ENCODE measurements at regions not wholly inside any gene's neighbourhood (a gene's known extent, or its start where the extent isn't known, plus 50 kb on each side); places are given as distances from the start of the nearest gene placed in this dataset.

DNA sequence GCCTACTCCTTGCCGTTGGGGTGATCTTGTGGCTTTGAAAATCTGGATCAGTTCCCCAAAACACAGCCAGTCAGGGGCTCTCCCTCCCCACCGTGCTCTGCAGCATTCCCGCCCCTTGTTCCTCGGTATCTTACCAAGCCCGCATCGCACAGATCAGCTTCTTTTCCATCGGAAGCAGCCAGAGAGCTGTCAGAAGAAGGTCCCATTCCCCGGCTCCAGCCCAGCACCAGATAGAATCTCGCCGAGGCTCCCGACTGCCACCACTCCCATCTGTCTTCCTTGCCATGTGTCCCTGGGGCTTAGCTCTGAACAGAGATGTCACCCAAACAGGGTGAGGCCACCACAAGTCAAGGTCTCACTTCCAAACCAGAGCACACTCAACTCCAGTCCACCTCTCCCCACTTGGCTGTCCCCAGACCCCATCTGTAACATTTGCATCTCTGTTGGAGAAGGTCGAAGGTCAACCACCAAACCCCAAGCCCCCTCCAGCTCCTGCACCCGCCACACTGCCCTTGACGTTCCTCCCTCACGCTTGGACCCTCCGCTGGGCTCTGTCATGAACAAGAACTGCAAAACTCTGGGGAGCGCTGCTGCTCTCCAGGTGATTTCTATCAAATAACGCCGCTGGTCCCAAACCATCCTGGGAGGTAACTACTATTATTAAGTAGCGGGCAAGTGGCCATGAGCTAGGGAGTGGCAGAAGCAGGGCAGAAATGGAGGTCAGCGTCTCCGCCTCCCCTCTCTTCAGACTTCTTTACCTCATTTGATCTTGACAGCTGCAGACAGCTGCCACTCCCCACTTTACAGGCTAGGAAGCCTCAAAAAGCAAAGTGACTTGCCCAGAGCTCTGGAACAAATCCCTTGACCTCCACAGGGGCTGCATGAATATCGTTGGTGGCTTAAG lies 70.0 kb upstream of the TAF1B start:
- TF ChIP-seq POLR2A (IDR thresholded peaks at IDR 0.05): no peak
- TF ChIP-seq, protein P1, sequence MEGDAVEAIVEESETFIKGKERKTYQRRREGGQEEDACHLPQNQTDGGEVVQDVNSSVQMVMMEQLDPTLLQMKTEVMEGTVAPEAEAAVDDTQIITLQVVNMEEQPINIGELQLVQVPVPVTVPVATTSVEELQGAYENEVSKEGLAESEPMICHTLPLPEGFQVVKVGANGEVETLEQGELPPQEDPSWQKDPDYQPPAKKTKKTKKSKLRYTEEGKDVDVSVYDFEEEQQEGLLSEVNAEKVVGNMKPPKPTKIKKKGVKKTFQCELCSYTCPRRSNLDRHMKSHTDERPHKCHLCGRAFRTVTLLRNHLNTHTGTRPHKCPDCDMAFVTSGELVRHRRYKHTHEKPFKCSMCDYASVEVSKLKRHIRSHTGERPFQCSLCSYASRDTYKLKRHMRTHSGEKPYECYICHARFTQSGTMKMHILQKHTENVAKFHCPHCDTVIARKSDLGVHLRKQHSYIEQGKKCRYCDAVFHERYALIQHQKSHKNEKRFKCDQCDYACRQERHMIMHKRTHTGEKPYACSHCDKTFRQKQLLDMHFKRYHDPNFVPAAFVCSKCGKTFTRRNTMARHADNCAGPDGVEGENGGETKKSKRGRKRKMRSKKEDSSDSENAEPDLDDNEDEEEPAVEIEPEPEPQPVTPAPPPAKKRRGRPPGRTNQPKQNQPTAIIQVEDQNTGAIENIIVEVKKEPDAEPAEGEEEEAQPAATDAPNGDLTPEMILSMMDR (IDR thresholded peaks at IDR 0.05 in 4 of 5, conservative IDR thresholded peaks at IDR 0.05 in 1 of 5): no peak
